HG03060 (cell line): ENCODE measurements at regions not wholly inside any gene's neighbourhood (a gene's known extent, or its start where the extent isn't known, plus 50 kb on each side); places are given as distances from the start of the nearest gene placed in this dataset.
"Not testable (repeated sequence)": the region's sequence is repeated elsewhere in the genome, so short reads cannot be mapped to it uniquely, and the experiment has no call there.

ENCODE experiments used
- ATAC-seq: cut with Tn5 transposase; IDR thresholded peaks from one replicate; pipeline ENCODE4 v1.9.1; 2021; ENCODE audit warnings: low read depth, moderate number of reproducible peaks; ENCODE audit not compliant: unreplicated experiment

DNA sequence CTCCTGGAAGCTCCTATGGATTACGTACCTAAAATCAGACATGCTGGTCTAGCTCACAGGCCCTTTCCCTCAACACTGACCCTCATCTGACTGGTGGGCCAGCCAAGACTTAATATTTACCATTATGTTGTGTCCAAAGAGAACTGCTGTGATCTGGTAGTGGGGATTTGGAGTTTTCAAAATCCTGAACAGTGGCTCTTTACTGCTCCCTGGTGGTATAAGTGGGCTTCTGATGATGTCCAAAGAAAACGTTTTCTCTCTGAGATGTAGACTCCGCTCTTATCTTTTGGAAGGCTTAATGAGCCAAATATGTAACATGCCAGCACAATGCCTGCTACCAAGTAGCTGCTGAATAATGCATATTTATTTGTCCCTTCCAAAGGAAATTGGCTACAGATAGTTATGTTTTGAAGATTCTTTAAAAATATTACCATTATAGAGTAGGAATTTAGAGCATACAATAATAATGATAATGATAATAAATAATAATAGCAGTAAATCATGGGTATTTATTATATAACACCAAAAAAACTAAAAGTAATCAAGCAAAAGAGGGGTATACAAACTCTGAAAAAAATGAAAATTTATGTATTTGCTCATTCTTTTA lies 406.6 kb upstream of the TNC start:
- no peak for ATAC-seq

DNA sequence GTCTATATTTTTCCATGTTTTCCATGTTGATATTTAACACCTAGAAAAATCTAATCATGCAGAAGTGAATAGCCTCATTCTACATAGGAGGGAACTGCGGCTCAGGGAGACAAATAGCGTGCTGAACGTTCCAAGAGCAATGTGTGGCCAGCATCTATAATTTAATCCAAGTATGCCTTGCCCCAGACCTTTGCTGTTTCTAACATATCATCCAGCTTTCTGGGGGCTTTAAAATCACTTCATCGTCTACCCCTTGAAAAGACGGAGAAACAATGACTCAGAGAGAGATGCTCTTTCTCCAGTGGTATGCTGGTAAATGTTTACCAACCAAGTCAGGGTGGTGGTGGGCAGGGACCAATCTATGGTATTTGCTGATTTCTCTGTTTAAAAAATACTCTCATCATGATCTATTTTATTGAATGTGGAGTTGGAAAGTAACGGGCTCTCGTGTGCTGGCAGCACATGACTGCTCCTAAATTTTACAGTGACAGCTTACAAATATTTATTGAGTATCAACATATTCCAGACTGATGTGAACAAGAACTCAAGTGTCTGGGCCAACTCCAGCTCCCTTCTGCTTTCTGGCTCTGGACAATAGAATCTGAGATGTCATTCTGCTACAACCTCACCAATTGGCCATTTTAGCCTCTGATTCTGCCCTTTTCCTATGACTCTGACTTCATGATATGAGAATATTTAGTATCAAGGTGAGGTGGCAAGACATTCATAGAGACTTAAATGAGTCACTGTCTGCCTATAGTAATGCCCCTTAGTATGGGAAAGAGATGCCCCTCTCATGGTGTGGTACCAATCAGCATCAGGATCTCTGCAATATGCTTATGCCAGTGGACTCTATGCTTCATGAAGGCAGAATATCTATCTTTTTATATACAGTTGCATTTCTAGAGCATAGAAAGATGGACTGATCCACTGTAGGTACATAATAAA lies 407.4 kb upstream of the TNC start:
- no peak for ATAC-seq

DNA sequence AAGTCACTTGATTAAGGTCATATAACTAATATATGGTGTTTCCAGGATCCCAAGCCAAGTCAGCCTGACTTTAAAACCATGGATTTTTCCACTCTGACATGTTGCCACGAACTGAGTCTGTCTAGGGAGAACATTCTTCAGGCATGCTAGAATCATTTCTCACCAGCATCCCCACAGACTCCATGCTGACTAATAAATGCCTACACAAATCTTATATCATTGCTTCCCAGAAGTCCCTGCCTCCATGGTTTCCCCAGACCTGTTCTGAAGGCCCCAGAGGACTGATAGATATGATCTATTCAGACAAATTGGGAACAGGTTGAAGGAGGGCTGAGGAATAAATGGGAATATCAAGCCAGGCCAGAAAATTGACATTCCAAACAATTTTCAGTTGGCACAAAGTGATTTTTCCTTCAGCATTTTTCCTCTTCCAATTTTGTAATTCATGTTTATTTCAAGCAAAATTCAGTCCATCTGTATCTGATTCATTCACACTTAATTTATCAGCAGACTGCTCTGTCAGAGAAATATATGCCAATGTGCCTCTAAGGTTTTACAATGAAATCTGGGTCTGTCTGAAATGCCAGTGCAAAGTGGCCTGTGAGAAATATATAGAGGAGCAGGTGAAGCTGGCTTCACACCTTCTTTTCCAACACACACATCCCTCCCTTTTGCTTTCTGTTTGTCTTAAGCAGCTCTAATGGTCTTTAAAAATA lies 413.6 kb upstream of the TNC start:
- ATAC-seq, result no peak

DNA sequence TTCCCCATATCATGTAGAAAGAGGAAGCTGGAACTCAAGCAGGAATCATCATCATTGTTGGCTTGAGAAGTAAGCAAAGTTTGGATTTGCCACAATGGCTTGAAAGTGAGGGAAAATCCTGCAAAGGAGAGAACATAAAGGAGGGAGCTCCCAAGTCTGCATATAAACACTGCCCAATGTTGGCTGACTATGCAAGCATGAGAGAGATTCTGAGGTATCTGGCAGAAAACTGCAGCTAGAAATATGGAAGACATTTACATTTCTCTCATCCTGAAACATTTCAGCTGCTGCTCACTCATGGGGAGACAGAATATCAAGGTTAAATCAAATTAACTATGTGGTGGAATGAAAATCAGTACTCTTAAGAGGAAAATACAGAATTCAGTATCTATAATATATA lies 415.6 kb upstream of the TNC start:
- ATAC-seq, result no peak

DNA sequence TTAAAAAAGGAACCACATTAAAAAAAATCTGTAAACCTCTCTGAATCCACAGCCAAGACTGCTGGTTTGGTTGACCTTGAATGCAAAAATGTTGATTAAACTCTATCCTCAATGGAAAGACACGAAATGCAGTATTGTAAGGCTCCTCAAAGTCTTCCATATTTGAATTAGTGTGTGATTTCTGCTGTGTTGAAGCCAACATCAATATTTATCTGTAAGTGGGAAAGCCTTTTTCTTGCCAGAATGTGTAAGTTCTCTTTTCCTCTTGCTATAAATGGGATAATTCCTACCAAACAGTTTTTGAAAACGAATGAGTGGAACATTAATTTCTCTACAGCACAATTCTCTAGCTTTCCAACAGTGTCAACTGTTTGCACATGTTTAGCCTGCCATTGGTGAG lies 422.1 kb upstream of the TNC start:
- no peak for ATAC-seq

DNA sequence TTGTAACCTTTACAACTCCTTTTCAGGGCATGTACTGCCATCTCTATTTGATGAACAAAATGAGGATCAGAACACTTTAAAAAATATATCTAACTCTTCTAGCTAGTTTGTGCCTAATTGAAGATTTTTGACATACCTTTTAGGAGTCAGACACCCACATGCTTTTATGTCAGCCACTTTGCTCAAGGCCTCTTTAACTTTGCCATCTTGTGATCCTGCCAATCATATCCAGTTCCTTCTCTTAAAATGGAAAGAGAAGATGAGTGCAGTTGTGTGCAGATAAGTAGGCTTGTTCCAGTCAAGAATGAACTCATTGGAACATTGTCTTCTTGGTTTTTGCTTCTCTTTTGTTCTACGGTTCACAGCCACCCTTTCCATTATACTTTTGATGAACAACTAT lies 425.6 kb upstream of the TNC start:
- no peak for ATAC-seq

DNA sequence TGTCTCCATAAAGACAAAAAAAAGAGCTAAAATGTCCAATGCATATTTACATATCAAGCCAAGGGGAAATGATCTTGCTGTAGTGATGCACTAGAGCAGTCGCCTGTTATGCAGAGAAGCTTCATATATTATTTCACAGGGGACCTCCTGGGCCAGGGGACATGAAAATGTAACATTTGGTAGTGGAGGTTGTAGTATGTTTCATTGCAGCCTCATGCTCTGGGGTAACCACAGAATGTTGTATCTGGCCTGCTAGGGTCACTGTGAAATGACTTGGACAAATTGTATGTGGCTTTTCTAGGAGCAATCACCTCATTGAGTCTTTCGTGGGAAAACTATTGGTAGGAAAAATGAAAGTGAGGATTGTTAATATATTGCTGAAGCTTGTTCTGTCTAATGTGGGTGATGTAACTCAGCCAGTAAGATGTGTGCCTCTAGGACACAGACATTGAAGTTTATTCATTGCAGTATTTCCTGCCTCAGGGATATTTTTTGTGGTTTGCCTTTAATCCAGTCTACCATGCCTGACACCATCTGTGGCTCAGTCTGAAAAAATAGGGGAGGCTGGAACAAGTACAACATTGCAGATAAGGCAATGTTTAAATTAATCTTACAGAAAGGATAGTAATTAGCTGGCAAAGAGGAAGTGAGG lies 430.8 kb upstream of the TNC start:
- ATAC-seq, result no peak

DNA sequence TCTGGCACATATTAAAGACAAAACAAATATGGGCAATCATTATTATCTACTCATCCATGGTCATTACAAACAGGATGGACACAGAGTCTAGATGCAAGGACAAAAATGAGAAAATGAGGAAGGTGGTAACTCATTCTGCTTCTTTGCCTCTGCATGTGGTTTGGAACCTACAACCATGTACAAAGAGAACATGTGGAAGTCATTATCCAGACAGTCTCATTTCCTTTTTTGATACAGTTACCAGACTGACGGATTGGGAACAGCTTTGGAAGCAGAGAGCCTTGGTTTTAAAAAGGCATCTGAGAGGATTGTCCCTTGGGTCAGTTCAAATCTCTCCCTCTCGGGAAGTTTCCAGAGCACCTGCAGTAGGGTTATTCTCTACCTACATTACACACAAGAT lies 433.4 kb upstream of the TNC start:
- no peak for ATAC-seq

DNA sequence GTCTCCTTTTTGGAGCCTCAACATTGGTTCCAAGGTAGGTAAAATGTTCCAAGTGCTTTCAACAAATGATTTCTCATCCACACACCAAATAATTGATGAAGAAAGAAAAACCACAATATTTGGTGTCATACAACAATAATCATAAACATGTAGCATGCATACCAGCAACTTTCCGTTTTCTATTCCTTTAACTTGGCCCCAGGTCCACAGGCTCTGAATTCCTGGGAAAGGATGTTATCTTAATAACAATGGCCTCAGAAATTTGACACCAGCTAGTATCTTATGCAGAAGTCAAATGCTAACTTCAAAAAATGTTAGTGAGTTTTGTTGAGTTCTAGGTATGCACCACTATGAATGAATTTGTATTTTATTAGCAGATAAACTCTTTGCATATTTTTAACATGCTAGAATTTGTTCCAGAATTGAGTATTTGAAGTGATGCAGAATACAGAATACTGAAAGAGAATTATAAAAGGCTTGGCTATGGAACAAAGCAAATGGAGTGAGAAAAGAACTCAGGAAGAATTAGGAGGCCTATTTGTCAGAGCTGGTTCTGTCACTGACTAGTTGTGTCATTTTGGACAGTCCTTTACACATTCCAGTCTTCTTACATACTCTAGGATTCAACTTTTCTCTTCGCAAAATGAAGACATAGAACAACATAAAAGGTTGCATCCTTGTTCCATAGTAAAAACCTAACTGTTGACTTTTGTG lies 435.3 kb upstream of the TNC start:
- no peak for ATAC-seq

DNA sequence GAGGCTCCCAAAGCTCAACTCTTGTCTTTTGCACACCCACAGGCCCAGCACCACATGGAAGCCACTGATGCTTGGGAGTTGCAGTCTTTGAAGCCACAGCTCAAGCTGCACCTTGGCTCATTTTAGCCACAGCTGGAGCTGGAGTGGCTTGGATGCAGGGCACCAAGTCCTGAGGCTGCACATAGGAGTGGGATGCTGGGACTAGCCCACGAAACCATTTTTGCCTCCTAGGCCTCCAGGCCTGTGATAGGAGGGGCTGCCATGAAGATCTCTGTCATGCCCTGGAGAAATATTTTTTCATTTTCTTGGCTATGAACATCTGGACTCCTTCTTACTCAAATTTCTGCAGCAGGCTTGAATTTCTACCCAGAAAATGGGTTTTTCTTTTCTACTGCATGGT lies 438.5 kb upstream of the TNC start:
- ATAC-seq, result no peak

DNA sequence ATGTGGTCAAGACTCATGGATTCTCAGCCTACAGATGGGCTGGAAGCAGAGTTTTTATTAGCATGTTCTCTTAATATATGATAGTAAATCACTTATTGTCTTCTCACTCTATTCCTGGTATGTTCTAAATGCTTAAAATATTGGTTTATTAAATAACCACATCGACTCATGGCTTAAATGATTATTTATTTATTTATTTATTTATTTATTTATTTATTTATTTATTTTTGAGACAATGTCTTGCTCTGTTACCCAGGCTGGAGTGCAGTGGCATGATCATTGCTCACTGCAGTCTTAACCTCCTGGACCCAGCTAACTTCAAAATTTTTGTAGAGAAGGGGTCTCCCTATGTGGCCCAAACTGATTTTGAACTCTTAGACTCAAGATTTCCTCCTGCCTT lies 457.2 kb upstream of the TNC start:
- no peak for ATAC-seq

DNA sequence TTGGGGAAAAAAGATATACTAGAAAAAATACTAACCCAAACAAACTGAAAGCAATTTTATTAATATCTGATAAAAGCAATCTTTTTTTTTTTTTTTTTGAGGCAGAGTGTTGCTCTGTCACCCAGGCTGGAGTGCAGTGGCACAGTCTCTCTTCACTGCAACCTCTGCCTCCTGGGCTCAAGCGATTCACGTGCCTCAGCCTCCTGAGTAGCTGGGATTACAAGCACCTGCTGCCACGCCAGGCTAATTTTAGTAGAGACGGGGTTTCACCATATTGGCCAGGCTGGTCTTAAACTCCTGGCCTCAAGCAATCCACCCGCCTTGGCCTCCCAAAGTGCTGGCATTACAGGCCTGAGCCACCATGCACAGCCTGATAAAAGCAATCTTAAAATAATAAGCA lies 467.5 kb upstream of the TNC start:
- not testable (repeated sequence) for ATAC-seq

DNA sequence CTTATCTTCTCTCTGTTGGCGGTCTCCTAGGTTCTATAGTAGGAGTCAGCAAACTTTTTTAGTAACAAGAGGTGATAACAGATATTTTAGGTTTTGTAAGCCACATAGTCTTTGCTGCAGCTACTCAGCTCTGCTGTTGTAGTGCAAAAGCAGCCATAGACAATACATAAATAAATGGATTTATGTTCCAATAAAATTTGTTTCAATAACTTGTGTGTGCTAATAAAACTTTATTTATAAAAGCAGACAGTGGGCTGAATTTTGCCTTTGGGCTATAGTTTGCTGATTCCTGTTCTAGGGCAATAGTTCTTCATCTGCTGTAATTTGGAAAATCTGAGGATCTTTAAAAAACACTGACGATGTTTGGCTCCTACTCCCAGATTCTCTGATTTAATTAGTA lies 469.4 kb upstream of the TNC start:
- ATAC-seq, result no peak

DNA sequence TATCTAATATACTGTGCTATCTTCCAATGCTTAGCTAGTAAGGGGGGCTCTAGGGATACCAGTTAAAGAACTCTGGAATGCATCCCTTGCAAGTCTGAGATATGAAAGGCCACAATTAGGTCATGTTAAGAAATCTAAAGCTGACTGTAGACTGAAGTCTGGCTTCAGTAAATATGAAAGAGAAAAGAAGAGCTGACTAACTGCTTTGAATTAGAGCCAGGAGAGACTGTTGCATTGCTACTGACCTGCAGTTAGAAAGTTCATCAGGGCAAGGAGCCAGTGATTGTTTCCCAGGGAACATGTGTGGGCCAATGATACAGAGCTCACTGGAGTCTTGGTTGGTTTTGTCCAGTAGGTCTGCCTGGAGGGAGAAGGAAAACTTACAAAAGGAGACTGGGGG lies 472.1 kb upstream of the TNC start:
- ATAC-seq, result no peak

DNA sequence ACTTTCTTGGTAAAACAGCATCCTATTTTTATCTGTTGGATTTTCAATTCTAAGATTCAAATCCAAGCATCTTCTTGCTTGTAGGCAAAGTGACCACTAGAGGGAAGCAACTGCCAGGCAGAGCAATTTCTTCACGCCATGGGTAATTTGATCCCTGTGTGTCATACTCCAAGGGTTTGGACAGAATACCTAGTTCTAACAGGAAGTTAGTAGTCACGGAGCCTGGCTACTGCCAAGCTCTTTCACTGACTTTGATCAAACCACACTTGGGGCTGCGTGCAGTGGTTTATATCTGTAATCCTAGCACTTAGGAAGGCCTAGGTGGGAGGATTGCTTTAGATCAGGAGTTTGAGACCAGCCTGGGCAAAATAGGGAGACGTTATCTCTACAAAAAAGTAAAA lies 473.6 kb upstream of the TNC start:
- ATAC-seq, result no peak

DNA sequence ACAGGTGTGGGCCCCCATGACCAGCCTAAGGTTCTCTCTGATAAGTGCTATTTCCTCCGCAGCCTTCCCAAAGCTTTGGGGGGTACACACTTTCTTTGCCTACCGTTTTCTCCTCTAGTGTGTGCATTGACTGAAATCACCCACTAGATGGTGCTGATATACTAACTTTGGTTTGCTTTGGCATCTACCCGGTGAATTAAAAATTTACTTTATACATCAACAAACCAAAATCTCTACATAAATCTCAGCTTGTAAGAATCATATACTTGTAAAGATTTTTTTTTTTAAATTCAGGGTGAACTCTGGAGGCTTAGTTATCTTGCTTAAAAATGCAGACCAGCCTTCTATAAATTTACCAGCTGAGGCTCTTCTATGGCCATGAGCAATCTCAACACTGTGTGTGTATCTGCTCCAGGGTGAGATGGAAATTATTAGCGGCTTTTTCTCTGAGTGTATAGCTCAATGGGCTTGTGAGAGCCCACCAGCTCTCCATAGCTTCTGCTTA lies 475.7 kb upstream of the TNC start:
- ATAC-seq, result no peak

DNA sequence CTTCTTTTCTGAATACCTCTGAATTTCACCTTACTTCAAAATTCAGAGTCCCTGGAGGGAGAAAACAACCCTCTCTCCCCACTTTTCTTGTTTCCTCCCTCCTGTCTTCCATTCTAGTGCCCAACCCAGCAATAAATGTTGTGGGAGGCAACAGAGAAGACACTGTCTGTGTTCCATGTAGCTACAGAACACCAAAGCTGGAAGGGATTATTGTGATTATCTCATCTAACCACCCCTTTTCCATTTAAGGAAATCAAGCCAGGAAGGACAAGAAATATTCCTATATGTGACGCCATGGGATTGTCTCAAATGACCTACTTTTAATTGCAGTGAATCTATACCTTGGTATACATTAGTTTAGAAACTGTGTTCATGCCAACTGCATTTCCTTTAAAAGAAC lies 476.6 kb upstream of the TNC start:
- no peak for ATAC-seq

DNA sequence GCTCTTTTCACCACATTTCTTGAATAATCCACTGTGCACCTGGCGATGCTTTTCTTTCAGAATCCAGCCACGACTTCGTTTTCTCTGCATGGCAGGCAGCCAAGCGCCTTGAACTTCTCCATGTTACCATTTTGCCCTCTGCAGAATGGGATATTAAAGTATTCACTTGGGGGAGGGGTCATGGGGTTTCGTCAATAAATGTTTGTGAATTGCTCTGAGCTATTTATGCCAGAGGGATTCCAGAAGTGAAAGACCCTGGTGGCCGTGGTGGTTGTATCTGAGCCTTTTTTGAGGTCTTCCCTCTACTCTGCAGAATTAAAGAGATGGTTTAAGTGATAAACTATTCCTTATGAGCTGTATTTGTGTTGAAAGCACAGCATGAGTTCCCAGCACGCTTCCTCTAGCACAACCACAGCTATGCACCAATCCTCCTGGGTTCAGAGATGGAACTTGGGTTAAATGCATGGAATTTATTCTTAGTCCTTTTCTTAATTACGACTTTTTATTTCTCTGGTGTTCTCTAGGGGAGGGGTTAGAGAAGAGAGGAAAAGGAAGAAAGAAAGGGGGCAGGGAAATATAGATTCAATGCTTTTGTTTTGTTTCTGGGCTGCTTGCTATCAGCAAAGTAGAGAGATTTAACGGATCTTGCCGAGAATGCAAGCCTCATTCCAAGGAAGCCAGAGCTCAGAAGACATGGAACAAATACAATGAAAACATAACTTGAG lies 478.2 kb upstream of the TNC start:
- ATAC-seq, result no peak

DNA sequence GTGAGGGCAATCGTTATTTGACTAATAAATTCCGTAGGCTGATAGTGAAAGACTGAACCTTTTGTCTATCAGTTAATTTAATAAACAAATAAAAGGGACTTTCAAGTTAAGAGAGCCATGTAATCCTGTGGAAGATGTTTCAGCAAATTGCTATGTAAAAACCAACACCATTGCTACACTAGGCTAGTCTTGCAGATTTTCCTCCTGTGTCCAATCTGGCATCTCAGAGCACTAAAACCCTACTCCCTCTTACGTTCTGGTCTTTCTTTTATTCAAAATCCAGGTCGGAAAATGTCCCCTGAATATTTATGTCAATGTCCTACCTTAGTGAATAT lies 478.8 kb upstream of the TNC start:
- no peak for ATAC-seq
